ENCODE measurements at regions not wholly inside any gene's neighbourhood (a gene's known extent, or its start where the extent isn't known, plus 50 kb on each side); places are given as distances from the start of the nearest gene placed in this dataset.
A peak's percentile ranks its signal among the peaks of the same experiment; 100 is the strongest.

- no peak for DNase-seq (ENCODE audit: low spot score)
- Histone ChIP-seq H3K4me1 (ENCODE audit: insufficient read depth) (peaks cover 32% of the 10 kb centered on the region), H3K27me3 (no peaks in the 10 kb centered on the region), H3K36me3 (replicated peaks; ENCODE audit: insufficient read depth, low read depth) (no peaks in the 10 kb centered on the region), H3K9me2 (replicated peaks; ENCODE audit: insufficient read depth) (no peaks in the 10 kb centered on the region), H3K27ac (no peak overlapping the region), H4K20me1 (ENCODE audit: insufficient read depth, poor library complexity, severe bottlenecking) (no peaks in the 10 kb centered on the region), H2AFZ (no peak overlapping the region), H3K9me3 (ENCODE audit: low read depth) (no peaks in the 10 kb centered on the region), H3K4me3 (no peak overlapping the region), H3K4me2 (no peak overlapping the region), H3K79me2 (no peaks in the 10 kb centered on the region)
- 83% methylated on average over 15 of the region's 15 CpGs for WGBS (ENCODE audit: low lambda C conversion rate, missing lambda C conversion rate)
- TF ChIP-seq, protein P1, sequence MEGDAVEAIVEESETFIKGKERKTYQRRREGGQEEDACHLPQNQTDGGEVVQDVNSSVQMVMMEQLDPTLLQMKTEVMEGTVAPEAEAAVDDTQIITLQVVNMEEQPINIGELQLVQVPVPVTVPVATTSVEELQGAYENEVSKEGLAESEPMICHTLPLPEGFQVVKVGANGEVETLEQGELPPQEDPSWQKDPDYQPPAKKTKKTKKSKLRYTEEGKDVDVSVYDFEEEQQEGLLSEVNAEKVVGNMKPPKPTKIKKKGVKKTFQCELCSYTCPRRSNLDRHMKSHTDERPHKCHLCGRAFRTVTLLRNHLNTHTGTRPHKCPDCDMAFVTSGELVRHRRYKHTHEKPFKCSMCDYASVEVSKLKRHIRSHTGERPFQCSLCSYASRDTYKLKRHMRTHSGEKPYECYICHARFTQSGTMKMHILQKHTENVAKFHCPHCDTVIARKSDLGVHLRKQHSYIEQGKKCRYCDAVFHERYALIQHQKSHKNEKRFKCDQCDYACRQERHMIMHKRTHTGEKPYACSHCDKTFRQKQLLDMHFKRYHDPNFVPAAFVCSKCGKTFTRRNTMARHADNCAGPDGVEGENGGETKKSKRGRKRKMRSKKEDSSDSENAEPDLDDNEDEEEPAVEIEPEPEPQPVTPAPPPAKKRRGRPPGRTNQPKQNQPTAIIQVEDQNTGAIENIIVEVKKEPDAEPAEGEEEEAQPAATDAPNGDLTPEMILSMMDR (IDR thresholded peaks at IDR 0.05; ENCODE audit: poor library complexity): no peak
- no peak for TF ChIP-seq EZH2 (IDR thresholded peaks at IDR 0.05; ENCODE audit: borderline replicate concordance)
- no peak for TF ChIP-seq EZH2phosphoT487 (IDR thresholded peaks at IDR 0.05; ENCODE audit: low read depth, severe bottlenecking, unreplicated experiment)
These were observed 66.6 kb upstream of the GPC1 start for GRCh38 chr2:240368781-240369331.

DNA sequence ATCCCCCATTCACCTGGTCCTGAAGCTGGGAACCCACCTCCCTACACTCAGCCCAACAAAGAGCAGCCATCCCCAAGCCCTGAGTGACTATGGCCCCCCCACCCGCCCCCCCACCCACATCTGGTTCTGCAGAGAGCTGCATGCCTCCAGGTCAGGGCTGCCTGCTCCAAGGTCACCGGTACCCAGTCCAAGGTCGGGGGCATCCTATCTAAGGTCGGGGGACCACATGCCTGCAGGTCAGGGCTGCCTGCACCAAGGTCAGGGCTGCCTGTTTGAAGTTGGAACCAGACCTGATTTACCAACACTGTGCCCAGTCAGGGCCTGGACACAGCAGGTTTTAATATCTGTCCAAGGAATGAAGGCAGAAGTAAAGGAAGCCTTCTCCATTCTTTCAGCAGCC is 66.1 kb upstream of the GPC1 start:
- H3K9me3 ChIP-seq (ENCODE audit: low read depth): no peaks in the 10 kb centered on the region
- H3K79me2 ChIP-seq: no peaks in the 10 kb centered on the region
- H3K9me2 ChIP-seq (replicated peaks; ENCODE audit: insufficient read depth): no peaks in the 10 kb centered on the region
- TF ChIP-seq, protein P1 (IDR thresholded peaks at IDR 0.05; ENCODE audit: poor library complexity): no peak
- no peak for TF ChIP-seq EZH2 (IDR thresholded peaks at IDR 0.05; ENCODE audit: borderline replicate concordance)
- no peak for TF ChIP-seq EZH2phosphoT487 (IDR thresholded peaks at IDR 0.05; ENCODE audit: low read depth, severe bottlenecking, unreplicated experiment)
- no peaks in the 10 kb centered on the region for H3K27me3 ChIP-seq
- no peak overlapping the region for H3K4me3 ChIP-seq
- H3K27ac ChIP-seq: peak overlapping the region; percentile 89
- WGBS (ENCODE audit: low lambda C conversion rate, missing lambda C conversion rate): 86% methylated on average over 4 of the region's 4 CpGs
- no peaks in the 10 kb centered on the region for H4K20me1 ChIP-seq (ENCODE audit: insufficient read depth, poor library complexity, severe bottlenecking)
- H3K36me3 ChIP-seq (replicated peaks; ENCODE audit: insufficient read depth, low read depth): no peaks in the 10 kb centered on the region
- no peak overlapping the region for H2AFZ ChIP-seq
- DNase-seq (ENCODE audit: low spot score): no peak
- H3K4me1 ChIP-seq (ENCODE audit: insufficient read depth): peaks cover 34% of the 10 kb centered on the region
- peak overlapping the region; percentile 53 for H3K4me2 ChIP-seq

DNA sequence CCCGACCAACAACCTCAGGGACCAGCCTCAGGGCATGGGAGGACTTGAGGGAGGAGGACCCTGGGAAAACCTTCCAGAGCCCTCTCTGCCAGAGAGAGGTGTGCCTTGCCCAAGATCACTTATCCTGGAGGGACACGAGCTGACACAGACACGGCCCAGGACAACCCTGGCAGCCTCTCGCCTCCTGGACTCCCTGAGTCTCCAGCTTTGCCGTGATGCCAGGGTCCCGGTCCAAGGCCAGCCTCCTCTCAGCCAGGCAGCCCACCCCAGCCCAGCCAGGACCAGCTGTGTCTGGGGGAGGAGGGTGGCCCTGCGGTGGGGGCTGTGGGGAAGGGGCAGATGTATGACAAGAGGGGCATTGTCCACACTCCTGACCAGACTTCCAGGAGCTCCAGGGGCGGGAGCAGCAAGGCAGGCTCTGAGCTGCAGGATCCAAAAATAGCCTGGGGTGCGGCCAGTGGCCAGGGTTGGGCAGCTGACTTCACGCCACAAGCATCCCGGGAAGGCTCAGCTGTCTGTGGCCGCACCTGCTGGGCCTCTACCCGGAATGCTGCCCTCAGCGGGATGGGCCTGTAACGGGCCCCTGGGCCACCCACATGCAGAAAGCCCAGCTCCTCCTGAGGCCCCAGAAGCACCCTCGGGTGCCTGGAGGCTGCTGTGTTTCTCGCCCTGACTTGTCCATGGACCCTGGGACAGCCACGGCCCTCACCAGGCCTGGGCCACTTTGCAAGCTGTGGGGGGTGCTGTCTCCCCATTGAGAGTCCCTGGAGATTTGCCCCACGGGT is 65.5 kb upstream of the GPC1 start:
- Histone ChIP-seq H4K20me1 (ENCODE audit: insufficient read depth, poor library complexity, severe bottlenecking) (no peaks in the 10 kb centered on the region), H3K9me3 (ENCODE audit: low read depth) (no peaks in the 10 kb centered on the region), H3K27me3 (no peaks in the 10 kb centered on the region), H3K27ac (peak overlapping the region; percentile 89), H3K4me3 (no peak overlapping the region), H3K4me2 (peak overlapping the region; percentile 53), H3K79me2 (no peaks in the 10 kb centered on the region), H2AFZ (no peak overlapping the region), H3K9me2 (replicated peaks; ENCODE audit: insufficient read depth) (no peaks in the 10 kb centered on the region), H3K36me3 (replicated peaks; ENCODE audit: insufficient read depth, low read depth) (no peaks in the 10 kb centered on the region), H3K4me1 (ENCODE audit: insufficient read depth) (peaks cover 34% of the 10 kb centered on the region)
- DNase-seq (ENCODE audit: low spot score): peak; percentile 82
- 68% methylated on average over 16 of the region's 19 CpGs for WGBS (ENCODE audit: low lambda C conversion rate, missing lambda C conversion rate)
- TF ChIP-seq EZH2 (IDR thresholded peaks at IDR 0.05; ENCODE audit: borderline replicate concordance) (no peak), EZH2phosphoT487 (IDR thresholded peaks at IDR 0.05; ENCODE audit: low read depth, severe bottlenecking, unreplicated experiment) (no peak)
- TF ChIP-seq, protein P1 (IDR thresholded peaks at IDR 0.05; ENCODE audit: poor library complexity): no peak
